ENCODE measurements at regions not wholly inside any gene's neighbourhood (a gene's known extent, or its start where the extent isn't known, plus 50 kb on each side); places are given as distances from the start of the nearest gene placed in this dataset.

DNA sequence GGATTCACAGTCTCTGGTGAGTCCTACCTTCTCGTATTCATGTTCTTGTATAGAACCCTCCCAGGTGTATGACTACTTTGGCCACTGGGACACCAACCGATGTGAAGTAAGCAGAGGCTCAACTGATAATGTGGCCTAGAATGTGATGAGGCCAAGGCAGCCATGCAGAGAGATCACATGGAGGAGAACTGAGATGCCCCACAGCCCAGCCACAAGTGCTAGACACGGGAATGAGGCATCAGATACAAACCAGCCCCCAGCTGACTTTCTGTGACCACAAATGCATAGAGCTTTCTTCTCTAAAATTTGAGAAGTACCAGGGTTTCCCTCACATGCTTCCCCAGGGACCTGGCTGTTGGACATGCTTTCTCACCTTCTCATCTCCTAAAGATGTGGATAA lies 375.7 kb downstream of the CCSER2 start:
- H3F3A ChIP-seq (replicated peaks; ENCODE audit: low read depth), result no peaks in the 10 kb centered on the region
- no peak overlapping the region for H3K4me3 ChIP-seq
- H3K36me3 Mint-ChIP-seq (ENCODE audit: low read depth), result no peaks in the 10 kb centered on the region
- no peak overlapping the region for H3K4me3 Mint-ChIP-seq
- no peaks in the 10 kb centered on the region for H3K36me3 ChIP-seq (ENCODE audit: insufficient read depth)
- no peaks in the 10 kb centered on the region for H4K20me1 ChIP-seq (replicated peaks; ENCODE audit: insufficient read depth)
- H3K9me3 Mint-ChIP-seq, result no peaks in the 10 kb centered on the region
- peaks cover 7% of the 10 kb centered on the region for H3K27me3 Mint-ChIP-seq (ENCODE audit: insufficient read depth, low read depth, poor library complexity)
- H2AFZ ChIP-seq, result no peak overlapping the region
- no peaks in the 10 kb centered on the region for H3K9me2 ChIP-seq (ENCODE audit: insufficient read depth)
- no peaks in the 10 kb centered on the region for H3K79me2 ChIP-seq (replicated peaks; ENCODE audit: insufficient read depth)
- ATAC-seq (no peak), DNase-seq (ENCODE audit: low spot score) (no peak)
- no peaks in the 10 kb centered on the region for H3K4me1 ChIP-seq (ENCODE audit: insufficient read depth)
- H3K27me3 ChIP-seq (ENCODE audit: insufficient read depth), result no peaks in the 10 kb centered on the region
- peaks cover 7% of the 10 kb centered on the region for H3K4me1 Mint-ChIP-seq
- no peak overlapping the region for H3K27ac ChIP-seq (ENCODE audit: low read depth)
- H3K4me2 ChIP-seq, result no peak overlapping the region
- no peak for TF ChIP-seq CREB1 (CRISPR knock-in tag; IDR thresholded peaks at IDR 0.05; ENCODE audit: low read depth)
- no peak for TF ChIP-seq EZH2phosphoT487 (IDR thresholded peaks at IDR 0.05; ENCODE audit: unreplicated experiment)
- TF ChIP-seq JUNB (IDR thresholded peaks at IDR 0.05; ENCODE audit: unreplicated experiment), result no peak
- no peak for TF ChIP-seq EZH2 (IDR thresholded peaks at IDR 0.05; ENCODE audit: low read depth, unreplicated experiment)
- TF ChIP-seq, protein P1, sequence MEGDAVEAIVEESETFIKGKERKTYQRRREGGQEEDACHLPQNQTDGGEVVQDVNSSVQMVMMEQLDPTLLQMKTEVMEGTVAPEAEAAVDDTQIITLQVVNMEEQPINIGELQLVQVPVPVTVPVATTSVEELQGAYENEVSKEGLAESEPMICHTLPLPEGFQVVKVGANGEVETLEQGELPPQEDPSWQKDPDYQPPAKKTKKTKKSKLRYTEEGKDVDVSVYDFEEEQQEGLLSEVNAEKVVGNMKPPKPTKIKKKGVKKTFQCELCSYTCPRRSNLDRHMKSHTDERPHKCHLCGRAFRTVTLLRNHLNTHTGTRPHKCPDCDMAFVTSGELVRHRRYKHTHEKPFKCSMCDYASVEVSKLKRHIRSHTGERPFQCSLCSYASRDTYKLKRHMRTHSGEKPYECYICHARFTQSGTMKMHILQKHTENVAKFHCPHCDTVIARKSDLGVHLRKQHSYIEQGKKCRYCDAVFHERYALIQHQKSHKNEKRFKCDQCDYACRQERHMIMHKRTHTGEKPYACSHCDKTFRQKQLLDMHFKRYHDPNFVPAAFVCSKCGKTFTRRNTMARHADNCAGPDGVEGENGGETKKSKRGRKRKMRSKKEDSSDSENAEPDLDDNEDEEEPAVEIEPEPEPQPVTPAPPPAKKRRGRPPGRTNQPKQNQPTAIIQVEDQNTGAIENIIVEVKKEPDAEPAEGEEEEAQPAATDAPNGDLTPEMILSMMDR (conservative IDR thresholded peaks at IDR 0.05; ENCODE audit: low read depth in 2 of 2), result no peak
- no peak for TF ChIP-seq POLR2AphosphoS5 (IDR thresholded peaks at IDR 0.05; ENCODE audit: low read depth)
- no peak for TF ChIP-seq STAT1 (IDR thresholded peaks at IDR 0.05; ENCODE audit: unreplicated experiment)
- TF ChIP-seq, protein P2, sequence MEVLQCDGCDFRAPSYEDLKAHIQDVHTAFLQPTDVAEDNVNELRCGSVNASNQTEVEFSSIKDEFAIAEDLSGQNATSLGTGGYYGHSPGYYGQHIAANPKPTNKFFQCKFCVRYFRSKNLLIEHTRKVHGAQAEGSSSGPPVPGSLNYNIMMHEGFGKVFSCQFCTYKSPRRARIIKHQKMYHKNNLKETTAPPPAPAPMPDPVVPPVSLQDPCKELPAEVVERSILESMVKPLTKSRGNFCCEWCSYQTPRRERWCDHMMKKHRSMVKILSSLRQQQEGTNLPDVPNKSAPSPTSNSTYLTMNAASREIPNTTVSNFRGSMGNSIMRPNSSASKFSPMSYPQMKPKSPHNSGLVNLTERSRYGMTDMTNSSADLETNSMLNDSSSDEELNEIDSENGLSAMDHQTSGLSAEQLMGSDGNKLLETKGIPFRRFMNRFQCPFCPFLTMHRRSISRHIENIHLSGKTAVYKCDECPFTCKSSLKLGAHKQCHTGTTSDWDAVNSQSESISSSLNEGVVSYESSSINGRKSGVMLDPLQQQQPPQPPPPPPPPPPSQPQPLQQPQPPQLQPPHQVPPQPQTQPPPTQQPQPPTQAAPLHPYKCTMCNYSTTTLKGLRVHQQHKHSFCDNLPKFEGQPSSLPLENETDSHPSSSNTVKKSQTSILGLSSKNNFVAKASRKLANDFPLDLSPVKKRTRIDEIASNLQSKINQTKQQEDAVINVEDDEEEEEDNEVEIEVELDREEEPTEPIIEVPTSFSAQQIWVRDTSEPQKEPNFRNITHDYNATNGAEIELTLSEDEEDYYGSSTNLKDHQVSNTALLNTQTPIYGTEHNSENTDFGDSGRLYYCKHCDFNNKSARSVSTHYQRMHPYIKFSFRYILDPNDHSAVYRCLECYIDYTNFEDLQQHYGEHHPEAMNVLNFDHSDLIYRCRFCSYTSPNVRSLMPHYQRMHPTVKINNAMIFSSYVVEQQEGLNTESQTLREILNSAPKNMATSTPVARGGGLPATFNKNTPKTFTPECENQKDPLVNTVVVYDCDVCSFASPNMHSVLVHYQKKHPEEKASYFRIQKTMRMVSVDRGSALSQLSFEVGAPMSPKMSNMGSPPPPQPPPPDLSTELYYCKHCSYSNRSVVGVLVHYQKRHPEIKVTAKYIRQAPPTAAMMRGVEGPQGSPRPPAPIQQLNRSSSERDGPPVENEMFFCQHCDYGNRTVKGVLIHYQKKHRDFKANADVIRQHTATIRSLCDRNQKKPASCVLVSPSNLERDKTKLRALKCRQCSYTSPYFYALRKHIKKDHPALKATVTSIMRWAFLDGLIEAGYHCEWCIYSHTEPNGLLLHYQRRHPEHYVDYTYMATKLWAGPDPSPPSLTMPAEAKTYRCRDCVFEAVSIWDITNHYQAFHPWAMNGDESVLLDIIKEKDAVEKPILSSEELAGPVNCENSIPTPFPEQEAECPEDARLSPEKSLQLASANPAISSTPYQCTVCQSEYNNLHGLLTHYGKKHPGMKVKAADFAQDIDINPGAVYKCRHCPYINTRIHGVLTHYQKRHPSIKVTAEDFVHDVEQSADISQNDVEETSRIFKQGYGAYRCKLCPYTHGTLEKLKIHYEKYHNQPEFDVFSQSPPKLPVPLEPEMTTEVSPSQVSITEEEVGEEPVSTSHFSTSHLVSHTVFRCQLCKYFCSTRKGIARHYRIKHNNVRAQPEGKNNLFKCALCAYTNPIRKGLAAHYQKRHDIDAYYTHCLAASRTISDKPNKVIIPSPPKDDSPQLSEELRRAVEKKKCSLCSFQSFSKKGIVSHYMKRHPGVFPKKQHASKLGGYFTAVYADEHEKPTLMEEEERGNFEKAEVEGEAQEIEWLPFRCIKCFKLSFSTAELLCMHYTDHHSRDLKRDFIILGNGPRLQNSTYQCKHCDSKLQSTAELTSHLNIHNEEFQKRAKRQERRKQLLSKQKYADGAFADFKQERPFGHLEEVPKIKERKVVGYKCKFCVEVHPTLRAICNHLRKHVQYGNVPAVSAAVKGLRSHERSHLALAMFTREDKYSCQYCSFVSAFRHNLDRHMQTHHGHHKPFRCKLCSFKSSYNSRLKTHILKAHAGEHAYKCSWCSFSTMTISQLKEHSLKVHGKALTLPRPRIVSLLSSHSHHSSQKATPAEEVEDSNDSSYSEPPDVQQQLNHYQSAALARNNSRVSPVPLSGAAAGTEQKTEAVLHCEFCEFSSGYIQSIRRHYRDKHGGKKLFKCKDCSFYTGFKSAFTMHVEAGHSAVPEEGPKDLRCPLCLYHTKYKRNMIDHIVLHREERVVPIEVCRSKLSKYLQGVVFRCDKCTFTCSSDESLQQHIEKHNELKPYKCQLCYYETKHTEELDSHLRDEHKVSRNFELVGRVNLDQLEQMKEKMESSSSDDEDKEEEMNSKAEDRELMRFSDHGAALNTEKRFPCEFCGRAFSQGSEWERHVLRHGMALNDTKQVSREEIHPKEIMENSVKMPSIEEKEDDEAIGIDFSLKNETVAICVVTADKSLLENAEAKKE (CRISPR knock-in tag; IDR thresholded peaks at IDR 0.05), result no peak
- TF ChIP-seq ZNF331 (CRISPR knock-in tag; IDR thresholded peaks at IDR 0.05; ENCODE audit: low read depth), result no peak
- TF ChIP-seq, protein P3, sequence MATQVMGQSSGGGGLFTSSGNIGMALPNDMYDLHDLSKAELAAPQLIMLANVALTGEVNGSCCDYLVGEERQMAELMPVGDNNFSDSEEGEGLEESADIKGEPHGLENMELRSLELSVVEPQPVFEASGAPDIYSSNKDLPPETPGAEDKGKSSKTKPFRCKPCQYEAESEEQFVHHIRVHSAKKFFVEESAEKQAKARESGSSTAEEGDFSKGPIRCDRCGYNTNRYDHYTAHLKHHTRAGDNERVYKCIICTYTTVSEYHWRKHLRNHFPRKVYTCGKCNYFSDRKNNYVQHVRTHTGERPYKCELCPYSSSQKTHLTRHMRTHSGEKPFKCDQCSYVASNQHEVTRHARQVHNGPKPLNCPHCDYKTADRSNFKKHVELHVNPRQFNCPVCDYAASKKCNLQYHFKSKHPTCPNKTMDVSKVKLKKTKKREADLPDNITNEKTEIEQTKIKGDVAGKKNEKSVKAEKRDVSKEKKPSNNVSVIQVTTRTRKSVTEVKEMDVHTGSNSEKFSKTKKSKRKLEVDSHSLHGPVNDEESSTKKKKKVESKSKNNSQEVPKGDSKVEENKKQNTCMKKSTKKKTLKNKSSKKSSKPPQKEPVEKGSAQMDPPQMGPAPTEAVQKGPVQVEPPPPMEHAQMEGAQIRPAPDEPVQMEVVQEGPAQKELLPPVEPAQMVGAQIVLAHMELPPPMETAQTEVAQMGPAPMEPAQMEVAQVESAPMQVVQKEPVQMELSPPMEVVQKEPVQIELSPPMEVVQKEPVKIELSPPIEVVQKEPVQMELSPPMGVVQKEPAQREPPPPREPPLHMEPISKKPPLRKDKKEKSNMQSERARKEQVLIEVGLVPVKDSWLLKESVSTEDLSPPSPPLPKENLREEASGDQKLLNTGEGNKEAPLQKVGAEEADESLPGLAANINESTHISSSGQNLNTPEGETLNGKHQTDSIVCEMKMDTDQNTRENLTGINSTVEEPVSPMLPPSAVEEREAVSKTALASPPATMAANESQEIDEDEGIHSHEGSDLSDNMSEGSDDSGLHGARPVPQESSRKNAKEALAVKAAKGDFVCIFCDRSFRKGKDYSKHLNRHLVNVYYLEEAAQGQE (IDR thresholded peaks at IDR 0.05; ENCODE audit: unreplicated experiment), result no peak
- TF ChIP-seq, protein P4, sequence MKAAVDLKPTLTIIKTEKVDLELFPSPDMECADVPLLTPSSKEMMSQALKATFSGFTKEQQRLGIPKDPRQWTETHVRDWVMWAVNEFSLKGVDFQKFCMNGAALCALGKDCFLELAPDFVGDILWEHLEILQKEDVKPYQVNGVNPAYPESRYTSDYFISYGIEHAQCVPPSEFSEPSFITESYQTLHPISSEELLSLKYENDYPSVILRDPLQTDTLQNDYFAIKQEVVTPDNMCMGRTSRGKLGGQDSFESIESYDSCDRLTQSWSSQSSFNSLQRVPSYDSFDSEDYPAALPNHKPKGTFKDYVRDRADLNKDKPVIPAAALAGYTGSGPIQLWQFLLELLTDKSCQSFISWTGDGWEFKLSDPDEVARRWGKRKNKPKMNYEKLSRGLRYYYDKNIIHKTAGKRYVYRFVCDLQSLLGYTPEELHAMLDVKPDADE (IDR thresholded peaks at IDR 0.05), result no peak
- H3K27ac Mint-ChIP-seq, result no peak overlapping the region

All from GM23338 (cell line).